GM12872 (cell line): ENCODE measurements at regions not wholly inside any gene's neighbourhood (a gene's known extent, or its start where the extent isn't known, plus 50 kb on each side); places are given as distances from the start of the nearest gene placed in this dataset.

Experiments
- TF ChIP-seq, protein P1 (sequence below): IDR thresholded peaks from 3 replicates; pipeline ENCODE4 v1.5.1; 2011; ENCODE audit warnings: low read depth, mild to moderate bottlenecking, low read length, moderate library complexity; ENCODE audit not compliant: insufficient read depth

DNA sequence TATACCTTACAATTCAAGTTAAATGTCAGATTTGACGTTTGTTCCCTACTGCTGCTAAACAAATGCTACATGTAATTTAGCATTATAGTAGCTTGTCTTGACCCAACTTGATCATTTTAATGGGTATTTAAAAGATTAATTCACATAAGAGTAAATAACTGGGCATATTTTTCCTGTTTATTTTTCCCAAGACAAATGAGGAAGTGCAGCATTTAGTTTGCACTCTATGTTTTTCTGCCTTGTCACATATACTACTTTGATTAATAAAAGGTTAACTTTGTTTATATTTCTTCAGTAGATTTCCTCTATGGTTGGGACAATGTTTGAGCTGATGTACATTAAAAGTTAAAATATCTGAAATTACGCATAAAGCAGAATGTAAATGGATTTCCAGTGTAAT is 641.8 kb downstream of the PRR16 start:
- TF ChIP-seq, protein P1, sequence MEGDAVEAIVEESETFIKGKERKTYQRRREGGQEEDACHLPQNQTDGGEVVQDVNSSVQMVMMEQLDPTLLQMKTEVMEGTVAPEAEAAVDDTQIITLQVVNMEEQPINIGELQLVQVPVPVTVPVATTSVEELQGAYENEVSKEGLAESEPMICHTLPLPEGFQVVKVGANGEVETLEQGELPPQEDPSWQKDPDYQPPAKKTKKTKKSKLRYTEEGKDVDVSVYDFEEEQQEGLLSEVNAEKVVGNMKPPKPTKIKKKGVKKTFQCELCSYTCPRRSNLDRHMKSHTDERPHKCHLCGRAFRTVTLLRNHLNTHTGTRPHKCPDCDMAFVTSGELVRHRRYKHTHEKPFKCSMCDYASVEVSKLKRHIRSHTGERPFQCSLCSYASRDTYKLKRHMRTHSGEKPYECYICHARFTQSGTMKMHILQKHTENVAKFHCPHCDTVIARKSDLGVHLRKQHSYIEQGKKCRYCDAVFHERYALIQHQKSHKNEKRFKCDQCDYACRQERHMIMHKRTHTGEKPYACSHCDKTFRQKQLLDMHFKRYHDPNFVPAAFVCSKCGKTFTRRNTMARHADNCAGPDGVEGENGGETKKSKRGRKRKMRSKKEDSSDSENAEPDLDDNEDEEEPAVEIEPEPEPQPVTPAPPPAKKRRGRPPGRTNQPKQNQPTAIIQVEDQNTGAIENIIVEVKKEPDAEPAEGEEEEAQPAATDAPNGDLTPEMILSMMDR, result no peak

DNA sequence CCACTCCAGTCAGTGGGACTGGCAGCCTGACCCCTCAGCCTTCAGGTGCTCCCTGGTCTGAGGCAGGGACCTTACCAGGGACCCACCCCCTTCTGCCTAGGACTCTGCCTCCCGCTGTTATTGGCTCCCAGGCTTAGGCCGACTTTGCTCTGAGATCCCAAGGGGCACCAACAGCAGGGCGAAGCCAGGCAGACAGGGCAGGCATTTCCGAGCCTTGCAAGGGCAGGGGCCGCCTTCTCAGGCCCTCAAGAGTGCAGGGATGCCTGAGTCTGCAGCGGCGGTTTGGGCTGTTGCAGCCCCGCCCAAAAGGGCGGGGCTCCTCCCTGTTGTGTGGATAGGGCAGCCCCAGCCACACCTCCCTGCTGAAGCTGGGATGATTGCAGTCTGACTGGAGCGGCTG is 644.6 kb downstream of the PRR16 start:
- TF ChIP-seq, protein P1, result no peak

DNA sequence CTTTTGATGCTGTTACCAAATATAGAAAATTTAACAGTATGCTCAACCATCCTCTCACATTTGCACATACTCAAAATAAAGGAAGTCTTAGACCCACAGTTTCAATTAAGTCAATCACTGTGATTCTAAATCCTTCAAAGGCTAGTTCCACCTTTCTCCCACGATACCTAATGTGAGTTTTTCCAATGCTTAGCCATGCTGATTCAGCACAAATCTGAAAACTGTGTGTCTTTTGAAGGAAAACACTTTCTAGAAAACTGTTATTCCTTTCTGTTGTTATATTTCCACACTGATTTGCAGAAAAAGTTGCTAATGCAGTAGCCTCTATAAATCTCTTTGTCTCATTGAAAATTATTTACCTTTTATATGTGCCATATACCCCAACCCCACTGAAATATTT is 645.7 kb downstream of the PRR16 start:
- TF ChIP-seq, protein P1, result no peak

DNA sequence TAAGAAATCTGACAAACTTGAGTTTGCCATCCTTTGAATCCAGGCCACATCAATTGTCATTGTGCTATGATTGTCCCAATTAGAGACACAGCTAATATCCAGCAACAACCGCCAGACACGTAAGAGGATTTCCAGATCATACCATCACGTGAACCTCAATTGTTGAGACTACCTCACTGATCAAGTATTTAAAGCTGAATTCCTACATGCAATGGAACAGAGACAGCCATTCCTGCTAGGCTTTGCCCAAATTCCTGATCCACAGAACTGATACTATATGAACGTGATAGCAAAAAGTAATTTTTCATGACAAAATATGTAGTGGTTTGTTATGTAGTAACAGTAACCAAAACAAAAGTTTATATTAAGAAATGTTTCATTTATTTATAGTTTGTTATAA is 657.7 kb downstream of the PRR16 start:
- TF ChIP-seq, protein P1, result no peak

DNA sequence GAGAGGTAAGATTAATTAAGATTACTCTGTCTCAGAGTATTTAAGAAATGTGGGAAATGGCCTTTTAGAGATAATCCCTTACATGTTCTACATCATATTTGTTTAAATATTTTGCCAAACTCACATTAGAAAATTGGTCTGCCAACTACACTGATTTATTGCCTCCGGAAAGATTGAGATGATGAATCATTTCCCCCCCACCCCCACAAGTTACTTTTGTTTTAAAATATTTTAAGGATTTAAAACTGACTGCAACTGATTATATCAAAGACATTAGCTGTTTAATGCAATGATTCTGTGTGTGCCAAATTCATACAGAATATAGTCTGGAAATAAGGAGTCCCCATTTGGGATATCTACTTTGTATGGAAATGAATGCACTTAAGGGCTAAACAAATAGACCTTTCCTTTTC is 674.4 kb downstream of the PRR16 start:
- TF ChIP-seq, protein P1, result no peak

DNA sequence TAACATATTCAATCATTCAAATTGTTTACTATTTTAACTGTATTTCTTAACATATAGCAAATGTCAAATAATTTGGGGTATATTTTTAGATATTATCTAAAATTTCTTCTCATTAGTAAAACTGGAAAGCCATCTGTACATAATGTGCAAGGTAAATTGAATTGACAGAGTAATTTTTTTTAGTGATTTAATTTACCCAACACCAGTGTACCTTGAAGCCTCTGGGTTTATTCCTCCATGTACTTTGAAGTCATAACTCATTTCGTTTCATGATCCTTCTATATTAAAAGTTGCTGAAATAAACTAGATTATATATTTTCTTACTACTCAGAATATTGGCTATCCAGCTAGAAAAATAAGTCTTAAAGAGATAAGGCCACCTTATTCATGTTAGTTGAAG is 674.9 kb downstream of the PRR16 start:
- TF ChIP-seq, protein P1, result no peak

DNA sequence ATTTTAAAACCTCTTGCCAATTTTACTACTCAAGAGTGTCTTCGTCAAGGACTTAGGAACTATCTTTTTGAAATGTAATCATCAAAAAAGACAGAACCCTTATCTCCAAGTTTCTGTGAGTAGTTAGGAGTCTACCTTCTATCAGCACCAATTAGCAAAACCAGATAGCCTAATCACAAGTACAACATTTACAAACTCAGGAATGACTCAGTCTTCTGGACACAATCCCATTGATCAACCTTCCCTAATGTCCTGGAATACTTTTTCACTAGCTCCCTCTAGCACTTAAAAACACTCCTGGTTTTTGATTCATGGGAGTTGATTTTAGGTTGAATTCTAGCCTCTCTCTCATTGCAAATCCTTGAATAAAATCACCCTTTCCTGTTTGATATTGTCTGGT is 680.7 kb downstream of the PRR16 start:
- TF ChIP-seq, protein P1, result no peak

DNA sequence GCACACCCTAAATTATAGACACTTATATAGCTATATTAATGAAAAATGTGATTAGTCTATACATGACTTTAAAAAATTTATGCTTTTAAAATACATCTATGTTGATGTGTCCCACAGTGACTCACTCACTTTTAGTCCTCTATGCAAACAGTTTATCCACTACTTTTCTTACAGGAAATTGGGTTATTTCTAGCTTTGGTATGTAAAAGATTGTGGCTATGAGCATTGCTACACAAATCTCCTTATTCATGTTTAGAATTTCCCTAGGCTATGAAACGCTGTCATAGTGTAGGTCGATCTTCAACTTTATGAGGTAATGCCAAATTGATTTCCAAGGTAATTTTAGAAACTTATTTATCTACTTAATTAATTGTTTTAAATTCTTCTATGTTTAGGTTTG is 687.4 kb downstream of the PRR16 start:
- TF ChIP-seq, protein P1, result no peak
